IPS-11a (cell line): ENCODE measurements at regions not wholly inside any gene's neighbourhood (a gene's known extent, or its start where the extent isn't known, plus 50 kb on each side); places are given as distances from the start of the nearest gene placed in this dataset.
A peak's percentile ranks its signal among the peaks of the same experiment; 100 is the strongest.
"Not testable (repeated sequence)": the region's sequence is repeated elsewhere in the genome, so short reads cannot be mapped to it uniquely, and the experiment has no call there.

Experiments
- H3K4me3 ChIP-seq: one replicate; pipeline ENCODE4 v1.5.1; 2013; ENCODE audit warnings: low read depth, low read length, control low read depth

GRCh38 chr10:31121757-31122577, 90.3 kb upstream of the ZNF438 start:
- H3K4me3 ChIP-seq, result no peak overlapping the region

GRCh38 chr10:31123946-31124345, 92.3 kb upstream of the ZNF438 start:
- H3K4me3 ChIP-seq, result no peak overlapping the region

GRCh38 chr10:31124852-31125251, 93.2 kb upstream of the ZNF438 start:
- H3K4me3 ChIP-seq, result no peak overlapping the region

- H3K4me3 ChIP-seq, result no peak overlapping the region
Observed at GRCh38 chr10:31125789-31126188, 94.1 kb upstream of the ZNF438 start.

GRCh38 chr10:31126593-31126992, 94.9 kb upstream of the ZNF438 start:
- no peak overlapping the region for H3K4me3 ChIP-seq

GRCh38 chr10:31128536-31128935, 96.9 kb upstream of the ZNF438 start:
- no peak overlapping the region for H3K4me3 ChIP-seq

GRCh38 chr10:31129271-31129670, 97.6 kb upstream of the ZNF438 start:
- no peak overlapping the region for H3K4me3 ChIP-seq

- no peak overlapping the region for H3K4me3 ChIP-seq
Observed at GRCh38 chr10:31129880-31130405, 98.3 kb upstream of the ZNF438 start.

GRCh38 chr10:31130406-31130805, 98.7 kb upstream of the ZNF438 start:
- no peak overlapping the region for H3K4me3 ChIP-seq

GRCh38 chr10:31131251-31131650, 99.6 kb upstream of the ZNF438 start:
- no peak overlapping the region for H3K4me3 ChIP-seq

GRCh38 chr10:31132681-31133244, 101.1 kb upstream of the ZNF438 start:
- H3K4me3 ChIP-seq, result no peak overlapping the region

- H3K4me3 ChIP-seq, result peak overlapping the region; percentile 10
Observed at GRCh38 chr10:31133251-31133791, 101.7 kb upstream of the ZNF438 start.

- H3K4me3 ChIP-seq, result peak overlapping the region; percentile 20
Observed at GRCh38 chr10:31133792-31134310, 102.2 kb upstream of the ZNF438 start.

- H3K4me3 ChIP-seq, result peak overlapping the region; percentile 18
Observed at GRCh38 chr10:31134311-31134952, 102.8 kb upstream of the ZNF438 start.

- no peak overlapping the region for H3K4me3 ChIP-seq
Observed at GRCh38 chr10:31135171-31135570, 103.5 kb upstream of the ZNF438 start.

GRCh38 chr10:31135791-31136190, 104.1 kb upstream of the ZNF438 start:
- H3K4me3 ChIP-seq, result not testable (repeated sequence)

- no peak overlapping the region for H3K4me3 ChIP-seq
Observed at GRCh38 chr10:31136386-31136785, 104.7 kb upstream of the ZNF438 start.

- no peak overlapping the region for H3K4me3 ChIP-seq
Observed at GRCh38 chr10:31136930-31137885, 105.5 kb upstream of the ZNF438 start.

- H3K4me3 ChIP-seq, result no peak overlapping the region
Observed at GRCh38 chr10:31138026-31138553, 106.4 kb upstream of the ZNF438 start.

- no peak overlapping the region for H3K4me3 ChIP-seq
Observed at GRCh38 chr10:31139497-31139896, 107.8 kb upstream of the ZNF438 start.
